IPS-15b (cell line): ENCODE measurements at regions not wholly inside any gene's neighbourhood (a gene's known extent, or its start where the extent isn't known, plus 50 kb on each side); places are given as distances from the start of the nearest gene placed in this dataset.

ENCODE experiments used
- H3K27me3 ChIP-seq: one replicate; pipeline ENCODE4 v1.6.1; 2013; ENCODE audit warnings: low read length; ENCODE audit not compliant: control insufficient read depth, insufficient read depth
- H3K36me3 ChIP-seq: one replicate; pipeline ENCODE4 v1.6.1; 2013; ENCODE audit warnings: low read length; ENCODE audit not compliant: control insufficient read depth, insufficient read depth
- H3K4me1 ChIP-seq: one replicate; pipeline ENCODE4 v1.6.1; 2013; ENCODE audit warnings: mild to moderate bottlenecking, low read length; ENCODE audit not compliant: control insufficient read depth, insufficient read depth
- H3K4me3 ChIP-seq: one replicate; pipeline ENCODE4 v1.5.1; 2013; ENCODE audit warnings: low read depth, low read length
- H3K9ac ChIP-seq: one replicate; pipeline ENCODE4 v1.6.1; 2013; ENCODE audit warnings: low read depth, mild to moderate bottlenecking, low read length
- H3K9me3 ChIP-seq: one replicate; pipeline ENCODE4 v1.6.1; 2013; ENCODE audit warnings: mild to moderate bottlenecking, low read length; ENCODE audit not compliant: control insufficient read depth, insufficient read depth

DNA sequence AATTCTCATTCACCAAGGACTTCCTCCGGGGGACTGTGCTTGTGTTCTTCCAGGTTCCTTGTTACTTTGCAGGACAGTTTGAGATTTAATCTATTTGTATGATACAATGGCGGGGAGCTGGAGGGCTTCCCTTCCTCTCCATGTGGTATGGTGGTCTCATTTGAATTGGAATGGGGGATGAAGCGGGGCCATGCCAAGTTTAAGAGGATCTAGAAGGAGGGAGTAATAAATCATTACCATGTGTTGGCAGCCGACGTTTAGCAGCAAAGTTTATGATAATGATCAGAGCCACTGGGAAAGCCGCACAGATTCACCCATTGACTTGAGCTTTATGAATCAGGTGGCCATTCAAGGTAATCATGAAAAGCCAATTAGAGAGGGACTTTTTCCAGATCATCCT is 355.1 kb upstream of the MGMT start:
- Histone ChIP-seq H3K4me3 (no peak overlapping the region), H3K9me3 (no peaks in the 10 kb centered on the region), H3K36me3 (no peaks in the 10 kb centered on the region), H3K9ac (no peak overlapping the region), H3K27me3 (no peaks in the 10 kb centered on the region), H3K4me1 (no peaks in the 10 kb centered on the region)

DNA sequence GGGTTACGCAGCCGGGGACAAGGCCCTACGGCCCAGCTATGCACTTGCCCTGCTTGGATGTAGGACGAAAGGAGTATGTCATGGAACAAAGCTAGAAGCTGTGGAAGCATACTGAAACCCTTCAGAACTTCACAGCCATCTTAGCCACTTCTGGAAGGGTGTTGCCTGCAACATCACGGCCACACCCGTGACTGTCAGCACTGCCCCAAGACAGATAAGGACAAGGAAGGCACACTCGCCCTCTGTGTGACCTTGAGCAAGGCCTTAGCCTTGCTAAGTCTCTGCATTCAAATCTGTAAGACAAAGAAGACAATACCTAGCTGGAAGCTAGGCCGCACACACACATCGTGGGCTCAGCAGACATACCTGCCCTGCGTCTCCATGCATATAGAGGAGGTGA is 352.5 kb upstream of the MGMT start:
- Histone ChIP-seq H3K4me1 (no peaks in the 10 kb centered on the region), H3K9ac (no peak overlapping the region), H3K9me3 (no peaks in the 10 kb centered on the region), H3K4me3 (no peak overlapping the region), H3K36me3 (no peaks in the 10 kb centered on the region), H3K27me3 (no peaks in the 10 kb centered on the region)

DNA sequence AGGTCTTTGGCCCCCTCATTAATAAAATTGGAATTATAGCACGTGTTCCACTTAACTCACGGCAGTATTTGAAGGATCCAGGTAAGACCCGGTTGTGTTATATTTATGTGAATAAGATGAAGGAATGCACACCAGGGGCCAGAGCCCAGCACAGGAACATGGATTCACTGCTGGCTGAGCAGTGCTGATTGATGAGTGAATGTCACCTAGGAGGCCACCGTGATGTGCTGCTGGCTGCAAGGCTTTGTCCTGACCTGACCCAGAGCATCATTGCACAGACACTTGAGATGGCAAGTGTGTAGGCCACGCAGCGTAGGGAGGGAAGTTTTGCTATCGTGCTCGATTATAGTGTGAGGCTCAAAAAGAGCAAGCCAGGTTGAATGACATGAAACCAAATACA is 350.7 kb upstream of the MGMT start:
- Histone ChIP-seq H3K36me3 (no peaks in the 10 kb centered on the region), H3K4me1 (no peaks in the 10 kb centered on the region), H3K27me3 (no peaks in the 10 kb centered on the region), H3K9ac (no peak overlapping the region), H3K4me3 (no peak overlapping the region), H3K9me3 (no peaks in the 10 kb centered on the region)

DNA sequence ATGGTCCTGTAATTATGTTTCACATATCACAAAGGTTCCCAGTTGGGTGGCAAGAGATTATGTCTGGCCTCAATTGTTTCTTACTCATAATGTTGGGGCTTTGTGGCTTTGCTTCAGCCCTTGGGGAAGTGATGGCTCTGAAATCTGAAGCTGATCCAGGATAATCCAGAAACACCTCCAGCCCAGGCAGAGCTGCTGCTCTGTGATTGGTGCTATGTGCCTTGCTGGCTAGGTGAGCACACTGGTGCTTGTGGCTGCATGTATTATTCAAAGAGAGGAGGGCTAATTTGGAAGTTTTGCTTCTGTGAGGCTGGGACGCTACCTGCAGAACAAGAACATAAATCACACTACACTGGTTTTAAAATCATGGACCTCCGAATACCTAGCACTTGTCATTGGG is 346.6 kb upstream of the MGMT start:
- no peaks in the 10 kb centered on the region for H3K36me3 ChIP-seq
- no peak overlapping the region for H3K4me3 ChIP-seq
- H3K9ac ChIP-seq = no peak overlapping the region
- H3K27me3 ChIP-seq = no peaks in the 10 kb centered on the region
- no peaks in the 10 kb centered on the region for H3K9me3 ChIP-seq
- no peaks in the 10 kb centered on the region for H3K4me1 ChIP-seq

DNA sequence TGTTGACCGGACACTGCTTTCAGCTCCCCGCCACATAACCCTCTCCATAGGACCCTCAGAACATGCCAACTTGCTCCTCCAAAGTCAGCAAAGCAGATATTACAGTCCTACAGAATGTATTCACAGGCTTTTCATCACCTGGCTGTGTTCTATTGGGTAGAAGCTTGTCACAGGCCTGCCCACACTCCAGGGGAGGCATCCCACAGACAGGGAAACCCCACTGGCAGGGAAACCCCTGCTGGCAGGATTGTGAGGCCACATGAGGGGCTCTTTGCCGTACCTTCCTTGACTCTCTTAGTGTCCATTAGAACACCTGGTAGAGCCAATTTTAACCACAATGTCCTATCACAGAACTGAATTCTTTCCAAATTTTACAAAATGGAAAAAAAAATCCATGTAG is 344.2 kb upstream of the MGMT start:
- H3K36me3 ChIP-seq = no peaks in the 10 kb centered on the region
- no peaks in the 10 kb centered on the region for H3K9me3 ChIP-seq
- no peak overlapping the region for H3K9ac ChIP-seq
- no peaks in the 10 kb centered on the region for H3K27me3 ChIP-seq
- no peaks in the 10 kb centered on the region for H3K4me1 ChIP-seq
- H3K4me3 ChIP-seq = no peak overlapping the region

DNA sequence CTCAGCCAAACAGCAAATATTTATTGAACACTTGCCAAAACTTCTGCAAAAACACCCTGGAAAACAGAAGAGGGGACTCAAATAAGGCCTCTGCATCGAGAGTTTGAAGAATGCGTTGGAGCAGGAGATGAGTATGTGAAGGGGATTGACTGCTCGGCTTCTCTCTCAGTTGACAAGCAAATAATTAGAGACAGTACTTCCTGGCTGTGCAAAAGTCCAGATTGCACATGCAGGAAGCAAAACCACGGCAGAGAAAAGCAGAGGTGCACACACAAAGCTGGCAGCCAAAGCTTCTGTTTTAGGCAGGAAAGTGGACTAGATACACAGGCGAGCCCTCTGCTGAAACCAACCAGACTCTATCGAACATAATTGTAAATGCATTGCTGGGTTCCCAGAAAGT is 343.6 kb upstream of the MGMT start:
- no peaks in the 10 kb centered on the region for H3K9me3 ChIP-seq
- no peaks in the 10 kb centered on the region for H3K4me1 ChIP-seq
- H3K4me3 ChIP-seq = no peak overlapping the region
- H3K27me3 ChIP-seq = no peaks in the 10 kb centered on the region
- no peaks in the 10 kb centered on the region for H3K36me3 ChIP-seq
- no peak overlapping the region for H3K9ac ChIP-seq

DNA sequence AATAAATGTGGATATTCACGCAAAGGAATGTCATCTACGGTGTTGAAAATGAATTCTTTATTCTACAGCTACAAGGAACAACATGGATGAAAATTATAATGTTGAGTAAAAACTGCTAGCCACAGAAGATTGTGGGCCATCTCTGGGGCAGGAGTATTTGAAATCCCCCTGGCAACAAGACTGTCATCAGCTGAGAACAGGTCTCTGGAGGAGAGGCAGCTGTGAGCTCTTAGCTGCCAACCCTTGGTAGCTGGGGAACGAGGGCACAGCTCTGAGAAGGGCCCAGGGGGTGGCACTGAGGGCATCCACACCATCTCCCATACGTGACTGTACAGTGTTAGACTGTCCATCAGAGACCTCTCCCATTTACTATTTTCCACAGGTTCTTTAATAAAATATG is 340.1 kb upstream of the MGMT start:
- Histone ChIP-seq H3K4me1 (no peaks in the 10 kb centered on the region), H3K27me3 (no peaks in the 10 kb centered on the region), H3K36me3 (no peaks in the 10 kb centered on the region), H3K4me3 (no peak overlapping the region), H3K9me3 (no peaks in the 10 kb centered on the region), H3K9ac (no peak overlapping the region)

DNA sequence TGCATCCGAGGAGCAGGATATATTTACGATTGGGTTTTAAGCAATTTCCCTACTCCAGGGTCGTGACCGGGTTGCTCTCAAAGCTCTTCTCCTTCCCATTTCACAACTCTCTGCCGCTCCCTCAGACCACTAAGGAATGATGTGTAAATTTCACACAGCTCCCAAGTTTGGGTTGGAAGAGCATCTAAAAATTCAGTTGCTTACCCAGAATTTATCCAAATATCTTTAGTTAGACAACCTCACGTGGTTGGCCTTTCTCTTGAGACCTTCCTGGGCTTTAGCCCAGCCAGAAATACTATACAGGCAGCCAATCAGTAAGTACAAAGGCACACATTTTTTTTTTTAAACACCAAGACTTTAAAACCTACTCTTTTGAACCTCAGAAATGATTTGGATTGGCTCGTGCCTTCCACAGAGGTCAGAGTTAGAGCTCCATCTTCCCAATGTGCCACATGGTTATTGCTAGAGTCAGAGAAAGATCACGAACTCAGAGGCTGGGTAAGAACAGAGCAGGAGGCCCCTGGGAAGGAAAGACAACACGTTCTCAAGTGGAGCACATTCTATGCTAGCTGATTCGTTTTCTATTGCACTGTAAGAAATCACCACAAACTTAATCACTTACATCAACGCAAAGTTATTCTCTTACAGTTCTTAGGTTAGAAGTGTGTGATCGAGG is 335.4 kb upstream of the MGMT start:
- Histone ChIP-seq H3K4me3 (no peak overlapping the region), H3K36me3 (no peaks in the 10 kb centered on the region), H3K9ac (no peak overlapping the region), H3K27me3 (no peaks in the 10 kb centered on the region), H3K4me1 (peaks cover 2% of the 10 kb centered on the region), H3K9me3 (no peaks in the 10 kb centered on the region)

DNA sequence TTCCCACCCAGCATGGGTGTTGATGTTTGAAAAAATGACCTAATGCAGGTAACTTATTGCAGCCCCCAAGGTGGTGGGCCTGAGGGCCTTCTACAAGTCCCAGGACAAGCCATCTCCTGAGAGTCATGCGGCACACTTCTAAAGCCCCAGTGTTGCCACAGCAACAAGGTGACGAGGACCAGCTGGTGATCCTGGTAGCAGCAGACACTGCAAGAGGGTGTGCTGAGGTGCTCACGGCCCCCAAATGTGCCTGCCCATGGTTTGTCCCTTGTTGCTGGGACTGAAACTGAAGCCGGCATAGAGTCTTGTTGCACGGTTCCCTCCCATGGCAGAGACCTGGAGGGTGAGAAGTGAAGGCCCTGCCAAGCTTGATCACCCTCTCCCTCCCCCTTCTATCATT is 333.2 kb upstream of the MGMT start:
- Histone ChIP-seq H3K9ac (no peak overlapping the region), H3K27me3 (no peaks in the 10 kb centered on the region), H3K9me3 (no peaks in the 10 kb centered on the region), H3K36me3 (no peaks in the 10 kb centered on the region), H3K4me3 (no peak overlapping the region), H3K4me1 (peaks cover 2% of the 10 kb centered on the region)

DNA sequence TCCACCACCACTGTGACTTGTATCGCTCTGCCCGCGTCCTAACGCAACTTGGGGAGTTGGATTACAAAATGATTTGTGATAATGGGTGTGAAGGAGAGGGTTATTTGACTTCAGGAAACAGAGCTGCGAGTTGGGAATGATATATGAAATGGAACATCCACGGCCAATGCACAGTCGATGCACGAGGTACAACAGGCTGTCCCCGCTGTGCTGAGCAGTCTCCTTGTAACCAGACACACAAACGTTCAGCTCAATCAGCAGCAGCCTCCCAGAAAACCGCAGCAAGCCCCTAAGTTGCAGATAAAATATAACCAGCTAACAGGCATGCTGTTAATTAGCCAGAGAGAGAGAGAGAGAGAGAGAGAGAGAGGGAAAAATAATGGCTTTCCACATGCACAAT is 332.7 kb upstream of the MGMT start:
- H3K9me3 ChIP-seq = no peaks in the 10 kb centered on the region
- peaks cover 2% of the 10 kb centered on the region for H3K4me1 ChIP-seq
- H3K27me3 ChIP-seq = no peaks in the 10 kb centered on the region
- no peak overlapping the region for H3K4me3 ChIP-seq
- H3K9ac ChIP-seq = no peak overlapping the region
- H3K36me3 ChIP-seq = no peaks in the 10 kb centered on the region

DNA sequence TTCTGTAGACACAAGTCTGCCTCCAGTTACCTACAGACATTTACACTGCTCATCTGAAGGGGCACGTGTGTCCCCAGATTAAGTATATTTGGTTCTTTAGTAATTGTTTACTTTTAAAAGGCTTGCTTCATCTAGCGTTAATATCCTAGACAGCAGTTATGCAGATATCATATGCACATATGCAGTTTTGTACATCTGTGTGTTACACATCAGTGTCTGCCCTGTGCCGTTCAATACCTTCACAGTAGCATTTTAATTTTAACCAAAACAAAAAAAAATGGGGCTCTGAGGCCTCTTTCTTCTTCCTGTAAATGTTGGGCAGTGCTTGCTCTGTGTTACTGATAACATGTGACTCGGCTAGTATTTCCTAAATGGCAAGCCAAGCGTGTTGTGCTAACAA is 331.4 kb upstream of the MGMT start:
- Histone ChIP-seq H3K4me1 (peaks cover 2% of the 10 kb centered on the region), H3K36me3 (no peaks in the 10 kb centered on the region), H3K4me3 (no peak overlapping the region), H3K27me3 (no peaks in the 10 kb centered on the region), H3K9me3 (no peaks in the 10 kb centered on the region), H3K9ac (no peak overlapping the region)

DNA sequence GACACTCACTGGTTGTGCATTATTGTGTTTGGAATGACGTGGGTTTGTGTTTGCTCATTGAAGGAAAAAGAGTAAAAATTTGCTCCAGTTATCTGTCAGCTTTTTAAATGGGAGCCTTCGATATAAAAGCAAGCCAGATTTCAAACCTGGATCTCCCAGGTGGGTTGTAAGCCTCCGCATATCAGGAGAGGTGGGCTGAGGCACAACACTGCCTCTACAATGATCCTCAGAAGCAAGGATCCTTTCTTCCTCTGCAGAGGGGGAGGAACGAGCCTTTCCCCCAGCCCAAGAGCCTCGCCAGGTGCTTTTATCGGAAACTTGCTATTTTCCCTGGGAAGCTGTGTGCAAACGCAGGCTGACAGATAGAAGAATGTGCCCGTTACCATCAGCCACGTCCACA is 331.0 kb upstream of the MGMT start:
- Histone ChIP-seq H3K27me3 (no peaks in the 10 kb centered on the region), H3K36me3 (no peaks in the 10 kb centered on the region), H3K4me3 (no peak overlapping the region), H3K9ac (no peak overlapping the region), H3K9me3 (no peaks in the 10 kb centered on the region), H3K4me1 (peaks cover 2% of the 10 kb centered on the region)
